ENCODE measurements at regions not wholly inside any gene's neighbourhood (a gene's known extent, or its start where the extent isn't known, plus 50 kb on each side); places are given as distances from the start of the nearest gene placed in this dataset.
A peak's percentile ranks its signal among the peaks of the same experiment; 100 is the strongest.
"Not testable (repeated sequence)": the region's sequence is repeated elsewhere in the genome, so short reads cannot be mapped to it uniquely, and the experiment has no call there.

DNA sequence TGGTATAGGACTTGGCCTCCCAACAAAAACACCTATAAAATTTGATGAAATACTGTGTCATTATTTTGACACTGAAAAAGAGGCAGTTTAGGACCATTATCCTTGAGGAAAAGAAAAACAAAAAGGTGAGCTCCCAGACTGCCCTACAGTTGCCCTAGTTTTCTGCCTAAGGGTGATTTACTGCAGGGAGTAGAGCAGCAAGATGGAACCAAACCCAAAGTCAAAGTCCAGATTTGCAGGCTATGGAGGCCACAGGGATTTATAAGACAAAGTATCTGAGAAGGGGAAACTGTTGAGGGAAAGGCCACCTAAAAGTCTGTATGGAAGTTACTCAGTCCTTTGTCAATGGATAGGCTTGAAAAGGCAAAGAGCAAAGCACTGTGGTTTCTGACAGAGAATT lies 112.4 kb upstream of the TRPC4 start:
- TF ChIP-seq PKNOX1 (IDR thresholded peaks at IDR 0.05) (no peak), HDGF (IDR thresholded peaks at IDR 0.05; ENCODE audit: borderline replicate concordance) (no peak), LEF1 (IDR thresholded peaks at IDR 0.05; ENCODE audit: borderline replicate concordance) (no peak), BHLHE40 (IDR thresholded peaks at IDR 0.05; ENCODE audit: borderline replicate concordance) (no peak), FOXK2 (IDR thresholded peaks at IDR 0.05) (no peak), FOXM1 (IDR thresholded peaks at IDR 0.05; ENCODE audit: borderline replicate concordance) (no peak), ZNF384 (IDR thresholded peaks at IDR 0.05) (no peak), CTBP1 (IDR thresholded peaks at IDR 0.05; ENCODE audit: borderline replicate concordance) (no peak), L3MBTL2 (conservative IDR thresholded peaks at IDR 0.05) (no peak), NFRKB (IDR thresholded peaks at IDR 0.05) (no peak), SUZ12 (IDR thresholded peaks at IDR 0.05) (no peak)
- DNase-seq (ENCODE audit: extremely low spot score): no peak
- POLR2A ChIA-PET: no interaction called here
- CTCF ChIA-PET: no interaction called here

- TF ChIP-seq TARDBP (IDR thresholded peaks at IDR 0.05): no peak
- no peak for TF ChIP-seq LEF1 (IDR thresholded peaks at IDR 0.05; ENCODE audit: borderline replicate concordance)
- no peak for TF ChIP-seq HDGF (IDR thresholded peaks at IDR 0.05; ENCODE audit: borderline replicate concordance)
- no peak for TF ChIP-seq FOXM1 (IDR thresholded peaks at IDR 0.05; ENCODE audit: borderline replicate concordance)
- no peak for TF ChIP-seq ELF4 (IDR thresholded peaks at IDR 0.05)
- TF ChIP-seq FOXA1 (IDR thresholded peaks at IDR 0.05): no peak
- TF ChIP-seq NFRKB (IDR thresholded peaks at IDR 0.05): no peak
- TF ChIP-seq SUZ12 (IDR thresholded peaks at IDR 0.05): no peak
- DNase-seq (ENCODE audit: extremely low spot score): no peak
- POLR2A ChIA-PET: no interaction called here
- CTCF ChIA-PET: no interaction called here
Observed at GRCh38 chr13:37978680-37979079, 109.1 kb upstream of the TRPC4 start.

DNA sequence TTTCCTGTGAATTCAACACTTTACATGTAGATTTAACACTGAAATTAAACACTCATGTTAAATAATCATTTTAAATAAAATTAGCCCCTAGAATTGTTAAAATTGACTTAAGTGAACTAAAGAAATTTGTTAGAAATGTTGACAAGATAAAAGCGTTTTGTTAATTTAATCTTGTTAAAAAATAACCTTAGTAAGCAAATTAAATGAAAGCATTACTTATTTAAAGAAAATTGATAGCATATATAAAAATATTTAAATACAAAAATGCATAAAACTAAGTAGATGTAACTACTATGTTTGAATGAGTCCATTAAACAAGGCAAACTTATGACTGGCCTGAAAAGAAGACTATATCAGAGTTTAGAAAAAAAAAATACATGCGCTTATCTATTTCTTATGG lies 99.0 kb upstream of the TRPC4 start:
- ChIA-PET POLR2A (no interaction called here), CTCF (no interaction called here)
- DNase-seq (ENCODE audit: extremely low spot score): no peak
- TF ChIP-seq L3MBTL2 (conservative IDR thresholded peaks at IDR 0.05): no peak
- no peak for TF ChIP-seq ELF4 (IDR thresholded peaks at IDR 0.05)
- no peak for TF ChIP-seq ZNF384 (IDR thresholded peaks at IDR 0.05)
- no peak for TF ChIP-seq TARDBP (IDR thresholded peaks at IDR 0.05)
- no peak for TF ChIP-seq FOXA1 (IDR thresholded peaks at IDR 0.05)
- no peak for TF ChIP-seq PKNOX1 (IDR thresholded peaks at IDR 0.05)
- no peak for TF ChIP-seq HDGF (IDR thresholded peaks at IDR 0.05; ENCODE audit: borderline replicate concordance)
- TF ChIP-seq CTBP1 (IDR thresholded peaks at IDR 0.05; ENCODE audit: borderline replicate concordance): no peak
- no peak for TF ChIP-seq FOXK2 (IDR thresholded peaks at IDR 0.05)
- no peak for TF ChIP-seq BHLHE40 (IDR thresholded peaks at IDR 0.05; ENCODE audit: borderline replicate concordance)

DNA sequence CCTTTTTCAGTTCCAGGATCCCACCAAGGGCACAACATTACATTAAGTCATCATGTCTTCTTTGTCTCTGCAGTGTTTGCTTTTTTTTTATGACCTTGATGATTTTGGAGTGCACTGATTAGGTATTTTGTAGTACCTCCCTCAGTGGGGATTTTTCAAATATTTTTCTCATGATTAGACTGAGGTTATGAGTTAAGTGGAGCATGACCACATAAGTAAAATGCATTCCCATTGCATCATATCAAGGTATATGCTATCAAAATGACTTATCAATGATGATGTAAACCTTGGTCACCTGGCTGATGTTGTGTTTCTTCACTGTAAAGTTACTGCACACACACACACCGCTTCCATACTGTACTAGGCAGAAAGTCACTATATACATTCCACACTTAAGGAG lies 96.7 kb upstream of the TRPC4 start:
- POLR2A ChIA-PET: no interaction called here
- no peak for TF ChIP-seq NFRKB (IDR thresholded peaks at IDR 0.05)
- DNase-seq (ENCODE audit: extremely low spot score): no peak
- CTCF ChIA-PET: no interaction called here

- POLR2A ChIA-PET: no interaction called here
- TF ChIP-seq FOXM1 (IDR thresholded peaks at IDR 0.05; ENCODE audit: borderline replicate concordance): no peak
- TF ChIP-seq FOXK2 (IDR thresholded peaks at IDR 0.05): no peak
- no peak for TF ChIP-seq ARNT (IDR thresholded peaks at IDR 0.05)
- TF ChIP-seq HDGF (IDR thresholded peaks at IDR 0.05; ENCODE audit: borderline replicate concordance): no peak
- no peak for TF ChIP-seq L3MBTL2 (conservative IDR thresholded peaks at IDR 0.05)
- TF ChIP-seq SP1 (IDR thresholded peaks at IDR 0.05): no peak
- no peak for TF ChIP-seq ELF4 (IDR thresholded peaks at IDR 0.05)
- no peak for TF ChIP-seq LEF1 (IDR thresholded peaks at IDR 0.05; ENCODE audit: borderline replicate concordance)
- TF ChIP-seq SUZ12 (IDR thresholded peaks at IDR 0.05): no peak
- TF ChIP-seq CTBP1 (IDR thresholded peaks at IDR 0.05; ENCODE audit: borderline replicate concordance): no peak
- no peak for TF ChIP-seq TARDBP (IDR thresholded peaks at IDR 0.05)
- no peak for TF ChIP-seq BHLHE40 (IDR thresholded peaks at IDR 0.05; ENCODE audit: borderline replicate concordance)
- TF ChIP-seq ZNF384 (IDR thresholded peaks at IDR 0.05): no peak
- TF ChIP-seq PKNOX1 (IDR thresholded peaks at IDR 0.05): no peak
- TF ChIP-seq FOXA1 (IDR thresholded peaks at IDR 0.05): no peak
- CTCF ChIA-PET: no interaction called here
- DNase-seq (ENCODE audit: extremely low spot score): peak; percentile 9
Observed at GRCh38 chr13:37960427-37960826, 90.9 kb upstream of the TRPC4 start.

DNA sequence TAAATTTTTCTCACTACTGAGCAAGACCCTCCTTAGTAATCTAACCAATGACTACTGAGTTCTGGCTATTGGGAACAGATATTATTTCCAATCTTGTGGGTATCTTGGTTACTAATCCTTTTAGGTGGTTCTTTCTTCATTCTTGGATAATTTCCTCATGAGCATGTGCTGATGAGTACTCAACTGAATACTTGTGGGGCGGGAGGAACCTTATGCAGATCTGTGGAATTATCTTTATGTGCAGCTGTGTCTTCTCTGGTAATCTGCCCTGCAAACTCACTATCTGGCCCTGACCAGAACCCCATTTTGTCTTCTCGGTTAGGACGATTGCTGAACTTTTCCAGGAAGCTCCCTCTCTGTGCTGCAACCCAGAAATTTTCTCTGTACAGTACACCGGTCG lies 89.7 kb upstream of the TRPC4 start:
- CTCF ChIA-PET: no interaction called here
- no peak for DNase-seq (ENCODE audit: extremely low spot score)
- TF ChIP-seq NFRKB (IDR thresholded peaks at IDR 0.05): no peak
- no peak for TF ChIP-seq FOXM1 (IDR thresholded peaks at IDR 0.05; ENCODE audit: borderline replicate concordance)
- TF ChIP-seq HDGF (IDR thresholded peaks at IDR 0.05; ENCODE audit: borderline replicate concordance): no peak
- TF ChIP-seq ARNT (IDR thresholded peaks at IDR 0.05): no peak
- no peak for TF ChIP-seq CTBP1 (IDR thresholded peaks at IDR 0.05; ENCODE audit: borderline replicate concordance)
- TF ChIP-seq FOXK2 (IDR thresholded peaks at IDR 0.05): no peak
- TF ChIP-seq BHLHE40 (IDR thresholded peaks at IDR 0.05; ENCODE audit: borderline replicate concordance): no peak
- POLR2A ChIA-PET: no interaction called here

DNA sequence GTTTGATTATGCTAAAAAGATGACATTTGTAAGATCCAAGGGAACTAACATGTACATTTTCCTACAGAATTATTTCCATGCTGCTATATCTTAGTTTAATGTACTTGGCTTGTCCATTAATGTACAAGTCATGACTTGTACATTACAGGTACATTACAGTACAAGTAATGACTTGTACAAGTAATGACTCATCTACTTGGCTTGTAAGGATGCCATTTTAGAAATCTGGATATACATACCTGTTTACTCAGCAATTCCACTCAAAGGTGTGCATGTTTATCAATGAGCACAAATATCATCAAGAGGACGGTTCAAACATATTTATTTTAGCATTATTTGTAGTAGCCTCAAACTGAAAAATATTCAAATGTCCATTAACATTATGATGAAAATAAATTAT lies 87.0 kb upstream of the TRPC4 start:
- CTCF ChIA-PET: no interaction called here
- POLR2A ChIA-PET: no interaction called here
- no peak for TF ChIP-seq SUZ12 (IDR thresholded peaks at IDR 0.05)
- no peak for TF ChIP-seq CTBP1 (IDR thresholded peaks at IDR 0.05; ENCODE audit: borderline replicate concordance)
- no peak for TF ChIP-seq L3MBTL2 (conservative IDR thresholded peaks at IDR 0.05)
- TF ChIP-seq FOXM1 (IDR thresholded peaks at IDR 0.05; ENCODE audit: borderline replicate concordance): no peak
- TF ChIP-seq FOXA1 (IDR thresholded peaks at IDR 0.05): no peak
- no peak for TF ChIP-seq LEF1 (IDR thresholded peaks at IDR 0.05; ENCODE audit: borderline replicate concordance)
- no peak for TF ChIP-seq HDGF (IDR thresholded peaks at IDR 0.05; ENCODE audit: borderline replicate concordance)
- TF ChIP-seq ZNF384 (IDR thresholded peaks at IDR 0.05): no peak
- TF ChIP-seq FOXK2 (IDR thresholded peaks at IDR 0.05): no peak
- TF ChIP-seq NFRKB (IDR thresholded peaks at IDR 0.05): no peak
- no peak for DNase-seq (ENCODE audit: extremely low spot score)

- POLR2A ChIA-PET; CTCF ChIA-PET; DNase-seq (ENCODE audit: extremely low spot score): not testable (repeated sequence)
Observed at GRCh38 chr13:37954597-37954996, 85.0 kb upstream of the TRPC4 start.

All from HEK293T (cell line).